ENCODE measurements at regions not wholly inside any gene's neighbourhood (a gene's known extent, or its start where the extent isn't known, plus 50 kb on each side); places are given as distances from the start of the nearest gene placed in this dataset.

- H3K36me3 ChIP-seq (replicated peaks in 1 of 2; ENCODE audit: control extremely low read depth in 1 of 2, control insufficient read depth in 1 of 2, extremely low read depth in 1 of 2, insufficient read depth in 2 of 2, low read length in 1 of 2) = no peaks in the 10 kb centered on the region
- peaks cover 32% of the 10 kb centered on the region for H3K4me1 Mint-ChIP-seq
- TF ChIP-seq EZH2 (IDR thresholded peaks at IDR 0.05; ENCODE audit: borderline replicate concordance, insufficient read depth, low read depth, low read length, poor library complexity, severe bottlenecking) (no peak), CTCF (IDR thresholded peaks at IDR 0.05) (no peak)
- intact Hi-C loops (cut with micrococcal nuclease) = no loop called here
- H3K4me2 ChIP-seq (replicated peaks; ENCODE audit: low read depth, low read length, poor library complexity, severe bottlenecking) = no peak overlapping the region
- H3K4me3 Mint-ChIP-seq = no peak overlapping the region
- H2AFZ ChIP-seq (ENCODE audit: insufficient read depth, low read depth, low read length, poor library complexity, severe bottlenecking) = no peak overlapping the region
- H3K27ac Mint-ChIP-seq = no peak overlapping the region
- DNase-seq = no peak
- WGBS (ENCODE audit: insufficient coverage) = no CpG with 5 or more reads among the region's 1 CpG
- H3K9me3 ChIP-seq (ENCODE audit: control extremely low read depth in 1 of 3, control insufficient read depth in 2 of 3, insufficient read depth in 1 of 3, low read length in 2 of 3) = no peaks in the 10 kb centered on the region
- ChIA-PET POLR2A (no interaction called here), CTCF (no interaction called here)
- no peak for ATAC-seq (ENCODE audit: low read depth)
- H3K4me1 ChIP-seq (ENCODE audit: control insufficient read depth in 2 of 2, insufficient read depth in 2 of 2, low read length in 2 of 2) = peaks cover 18 to 19% of the 10 kb centered on the region in 2 donors
- H3K9ac ChIP-seq (ENCODE audit: low read length) = no peak overlapping the region
- no peaks in the 10 kb centered on the region for H3K27me3 ChIP-seq (replicated peaks in 1 of 4; ENCODE audit: control extremely low read depth in 1 of 4, control insufficient read depth in 3 of 4, insufficient read depth in 4 of 4, low read length in 3 of 4)
- H4K20me1 ChIP-seq (ENCODE audit: control insufficient read depth, insufficient read depth, low read length, poor library complexity, severe bottlenecking) = no peaks in the 10 kb centered on the region
- H3K4me3 ChIP-seq (ENCODE audit: control extremely low read depth in 1 of 5, extremely low read depth in 1 of 5, insufficient read depth in 1 of 5, low read depth in 2 of 5, low read length in 4 of 5) = no peak overlapping the region
- H3K79me2 ChIP-seq (ENCODE audit: control insufficient read depth, insufficient read depth, low read length) = no peaks in the 10 kb centered on the region
- no peak overlapping the region for H3K27ac ChIP-seq (ENCODE audit: low read length in 2 of 2)
- H3K27me3 Mint-ChIP-seq = no peaks in the 10 kb centered on the region
- peaks cover 2% of the 10 kb centered on the region for H3K9me3 Mint-ChIP-seq (ENCODE audit: insufficient read depth)
Measured at GRCh38 chr4:81638698-81639097, 167.0 kb upstream of the RASGEF1B start.

GRCh38 chr4:81635739-81636138 lies 164.0 kb upstream of the RASGEF1B start:
- 0% methylated on average over 2 of the region's 6 CpGs for WGBS (ENCODE audit: insufficient coverage)
- Histone ChIP-seq H3K79me2 (ENCODE audit: control insufficient read depth, insufficient read depth, low read length) (no peaks in the 10 kb centered on the region), H3K4me2 (replicated peaks; ENCODE audit: low read depth, low read length, poor library complexity, severe bottlenecking) (peak overlapping the region; percentile 58), H3K27me3 (replicated peaks in 1 of 4; ENCODE audit: control extremely low read depth in 1 of 4, control insufficient read depth in 3 of 4, insufficient read depth in 4 of 4, low read length in 3 of 4) (no peaks in the 10 kb centered on the region), H3K27ac (ENCODE audit: low read length in 2 of 2) (peak overlapping the region; percentile 17 to 51), H4K20me1 (ENCODE audit: control insufficient read depth, insufficient read depth, low read length, poor library complexity, severe bottlenecking) (no peaks in the 10 kb centered on the region), H2AFZ (ENCODE audit: insufficient read depth, low read depth, low read length, poor library complexity, severe bottlenecking) (peak overlapping the region; percentile 36), H3K9me3 (ENCODE audit: control extremely low read depth in 1 of 3, control insufficient read depth in 2 of 3, insufficient read depth in 1 of 3, low read length in 2 of 3) (no peaks in the 10 kb centered on the region), H3K36me3 (replicated peaks in 1 of 2; ENCODE audit: control extremely low read depth in 1 of 2, control insufficient read depth in 1 of 2, extremely low read depth in 1 of 2, insufficient read depth in 2 of 2, low read length in 1 of 2) (no peaks in the 10 kb centered on the region), H3K4me1 (ENCODE audit: control insufficient read depth in 2 of 2, insufficient read depth in 2 of 2, low read length in 2 of 2) (peaks cover 33 to 34% of the 10 kb centered on the region in 2 donors), H3K9ac (ENCODE audit: low read length) (peak overlapping the region; percentile 21), H3K4me3 (ENCODE audit: control extremely low read depth in 1 of 5, extremely low read depth in 1 of 5, insufficient read depth in 1 of 5, low read depth in 2 of 5, low read length in 4 of 5) (peak overlapping the region in 2 of 5 experiments; percentile 4 to 13)
- Mint-ChIP-seq H3K27me3 (no peaks in the 10 kb centered on the region), H3K4me1 (peaks cover 55% of the 10 kb centered on the region), H3K27ac (peak overlapping the region; percentile 91), H3K9me3 (ENCODE audit: insufficient read depth) (peaks cover 2% of the 10 kb centered on the region), H3K4me3 (peak overlapping the region; percentile 83)
- CTCF ChIA-PET = interaction anchor here (0.8 kb wide), 1 partner anchor 169 kb away, joined by 4 read pairs; no protein-coding TSS in a partner anchor
- POLR2A ChIA-PET = no interaction called here
- intact Hi-C loops (cut with micrococcal nuclease) = loop anchor here (1.0 to 2.0 kb wide), 5 partner anchors 13 to 163 kb away; no protein-coding TSS in a partner anchor
- no peak for TF ChIP-seq EZH2 (IDR thresholded peaks at IDR 0.05; ENCODE audit: borderline replicate concordance, insufficient read depth, low read depth, low read length, poor library complexity, severe bottlenecking)
- TF ChIP-seq CTCF (IDR thresholded peaks at IDR 0.05) = no peak
- ATAC-seq (ENCODE audit: low read depth) (peak; percentile 76), DNase-seq (peak; percentile 87)
